Right lobe of liver (tissue), 4 donors: ENCODE measurements at regions not wholly inside any gene's neighbourhood (a gene's known extent, or its start where the extent isn't known, plus 50 kb on each side); places are given as distances from the start of the nearest gene placed in this dataset.

Source experiments
- POLR2A ChIP-seq: fragments of 450-650 bp; IDR thresholded peaks from one replicate; pipeline ENCODE4 v1.6.1; 2017; ENCODE audit warnings: antibody characterized with exemption, mild to moderate bottlenecking
- TF ChIP-seq, protein P1 (sequence below), 4 donors: fragments of 200-600 bp in 3 of 4; fragments of 450-650 bp in 1 of 4; IDR thresholded peaks; one replicate each; pipeline versions ENCODE4 v1.5.1 to v1.8.0; 2016 to 2022; ENCODE audit warnings: antibody characterized with exemption in 4 of 4, mild to moderate bottlenecking in 2 of 4
- donor health status: DM: no; HTN: no; CAD: no.
- donor health status: DM: no; HTN: no; CAD: no.
- donor health status: DM: no; HTN: yes; CAD: no.

DNA sequence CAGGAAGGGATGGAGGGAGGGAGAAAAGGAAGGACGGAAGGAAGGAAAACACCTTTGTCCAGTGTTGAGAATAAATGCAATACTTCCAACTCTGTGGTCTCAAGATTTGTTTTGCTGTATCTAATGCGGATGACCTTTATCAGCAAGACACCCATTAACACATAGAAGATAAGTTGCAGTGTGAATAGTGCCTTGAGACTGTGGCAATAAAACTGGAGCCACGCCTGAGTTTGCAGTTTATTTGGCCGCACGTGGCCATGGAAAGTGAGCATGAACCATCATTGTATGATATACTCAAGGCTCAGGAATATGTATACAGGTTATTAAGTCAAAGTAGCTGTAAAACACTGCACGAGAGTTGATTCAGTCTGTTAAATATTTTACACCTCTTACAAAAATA, 113.6 kb upstream of the EEA1 start:
- TF ChIP-seq, protein P1, sequence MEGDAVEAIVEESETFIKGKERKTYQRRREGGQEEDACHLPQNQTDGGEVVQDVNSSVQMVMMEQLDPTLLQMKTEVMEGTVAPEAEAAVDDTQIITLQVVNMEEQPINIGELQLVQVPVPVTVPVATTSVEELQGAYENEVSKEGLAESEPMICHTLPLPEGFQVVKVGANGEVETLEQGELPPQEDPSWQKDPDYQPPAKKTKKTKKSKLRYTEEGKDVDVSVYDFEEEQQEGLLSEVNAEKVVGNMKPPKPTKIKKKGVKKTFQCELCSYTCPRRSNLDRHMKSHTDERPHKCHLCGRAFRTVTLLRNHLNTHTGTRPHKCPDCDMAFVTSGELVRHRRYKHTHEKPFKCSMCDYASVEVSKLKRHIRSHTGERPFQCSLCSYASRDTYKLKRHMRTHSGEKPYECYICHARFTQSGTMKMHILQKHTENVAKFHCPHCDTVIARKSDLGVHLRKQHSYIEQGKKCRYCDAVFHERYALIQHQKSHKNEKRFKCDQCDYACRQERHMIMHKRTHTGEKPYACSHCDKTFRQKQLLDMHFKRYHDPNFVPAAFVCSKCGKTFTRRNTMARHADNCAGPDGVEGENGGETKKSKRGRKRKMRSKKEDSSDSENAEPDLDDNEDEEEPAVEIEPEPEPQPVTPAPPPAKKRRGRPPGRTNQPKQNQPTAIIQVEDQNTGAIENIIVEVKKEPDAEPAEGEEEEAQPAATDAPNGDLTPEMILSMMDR (IDR thresholded peaks at IDR 0.05): no peak
- TF ChIP-seq POLR2A: no peak
